ENCODE measurements at regions not wholly inside any gene's neighbourhood (a gene's known extent, or its start where the extent isn't known, plus 50 kb on each side); places are given as distances from the start of the nearest gene placed in this dataset.

DNA sequence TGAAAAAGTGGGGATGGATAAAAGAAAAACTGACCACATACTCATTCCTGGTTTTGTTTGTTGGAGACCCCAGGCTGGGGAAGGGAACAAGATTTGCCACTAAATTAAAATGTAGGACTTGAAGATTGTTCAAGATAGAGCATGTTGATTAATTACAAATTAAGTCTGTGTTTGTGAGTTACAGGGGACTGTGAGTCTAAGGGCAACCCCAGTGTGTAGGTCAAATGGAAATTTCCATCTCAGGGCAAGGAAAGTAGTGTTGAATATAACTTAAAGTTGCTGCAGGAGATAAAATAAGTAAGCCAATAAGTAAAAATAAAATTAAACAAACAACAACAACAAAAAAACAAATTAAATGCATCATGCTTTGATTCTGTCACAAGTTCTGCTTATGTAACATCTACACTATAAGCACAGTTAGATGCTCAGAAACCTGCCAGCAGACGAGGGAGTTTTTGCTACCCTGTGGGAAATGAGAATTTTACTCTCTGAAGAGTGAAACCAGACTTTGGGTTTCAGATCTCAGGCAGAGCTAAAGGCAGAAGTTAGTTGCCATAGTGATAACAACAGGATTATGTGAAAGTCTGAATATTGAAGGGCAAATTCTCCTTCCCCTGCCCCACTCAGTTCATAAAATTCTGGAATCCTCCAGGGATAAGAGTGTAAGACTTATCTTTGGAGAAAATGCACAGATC, 352.3 kb downstream of the GRXCR1 start:
- DNase-seq, result no peak

DNA sequence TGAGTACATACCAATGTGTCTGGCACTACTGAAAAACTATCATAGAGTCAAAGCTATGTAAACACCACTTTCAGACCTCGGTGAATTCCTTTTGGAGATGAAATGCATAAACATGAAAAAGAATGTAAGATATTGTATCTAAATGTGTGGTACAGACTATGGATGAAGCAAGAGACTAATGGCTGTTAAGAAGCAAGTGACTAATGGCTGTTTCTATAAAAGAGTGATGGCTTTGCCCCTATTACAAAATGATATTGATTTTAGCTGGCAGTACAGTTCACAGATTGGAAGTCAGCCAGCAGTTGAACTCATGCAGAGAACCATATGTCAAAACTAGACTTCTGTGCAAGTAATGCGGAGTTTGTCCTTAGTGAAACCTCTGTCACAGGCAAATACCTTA, 359.3 kb downstream of the GRXCR1 start:
- peak; percentile 77 for DNase-seq

DNA sequence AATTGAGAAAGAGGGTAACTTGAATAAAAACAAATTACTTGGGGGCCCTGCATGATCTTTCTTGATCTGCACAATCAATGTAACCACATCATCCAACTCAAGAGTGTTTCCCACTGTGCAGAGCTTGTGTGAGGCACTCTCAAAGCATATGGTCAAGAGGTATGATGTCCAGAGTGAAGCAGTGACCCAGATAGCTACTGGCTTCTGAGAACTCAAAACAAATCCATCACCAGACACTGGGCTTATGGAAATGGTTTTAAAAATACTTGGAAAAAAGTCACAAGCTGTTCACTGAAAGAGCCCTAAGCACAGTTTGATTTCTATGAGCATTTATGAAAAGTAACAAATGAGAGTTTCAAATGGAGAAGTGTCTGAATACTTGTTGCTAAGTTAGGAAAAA, 361.0 kb downstream of the GRXCR1 start:
- DNase-seq, result peak; percentile 59

- no peak for DNase-seq
Measured at GRCh38 chr4:43264730-43265129, 372.2 kb downstream of the GRXCR1 start.

DNA sequence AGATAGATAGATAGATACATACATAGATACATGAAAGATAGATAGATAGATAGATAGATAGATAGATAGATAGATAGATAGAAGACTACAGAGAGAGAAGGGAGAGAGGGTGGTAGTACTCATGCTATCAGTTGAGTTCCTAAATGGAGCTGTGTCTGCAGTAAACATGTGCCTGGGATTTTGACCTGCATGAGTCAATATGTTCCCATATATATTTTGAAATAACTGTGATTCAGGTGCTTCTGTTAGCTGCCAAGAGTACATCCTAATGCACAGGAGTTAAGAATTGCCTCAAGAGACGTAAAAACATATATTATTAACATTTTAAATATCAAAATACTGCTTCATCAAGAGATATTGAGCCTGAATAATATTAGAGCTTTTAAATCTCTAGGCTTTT, 379.4 kb downstream of the GRXCR1 start:
- DNase-seq, result no peak

- no peak for DNase-seq
Measured at GRCh38 chr4:43274376-43274775, 381.9 kb downstream of the GRXCR1 start.

- no peak for DNase-seq
Measured at GRCh38 chr4:43275779-43276178, 383.3 kb downstream of the GRXCR1 start.

GRCh38 chr4:43276321-43276720, 383.8 kb downstream of the GRXCR1 start:
- no peak for DNase-seq

- DNase-seq, result no peak
Measured at GRCh38 chr4:43277003-43277402, 384.5 kb downstream of the GRXCR1 start.

- DNase-seq, result no peak
Measured at GRCh38 chr4:43282534-43282933, 390.0 kb downstream of the GRXCR1 start.

GRCh38 chr4:43286137-43286536, 393.6 kb downstream of the GRXCR1 start:
- no peak for DNase-seq

DNA sequence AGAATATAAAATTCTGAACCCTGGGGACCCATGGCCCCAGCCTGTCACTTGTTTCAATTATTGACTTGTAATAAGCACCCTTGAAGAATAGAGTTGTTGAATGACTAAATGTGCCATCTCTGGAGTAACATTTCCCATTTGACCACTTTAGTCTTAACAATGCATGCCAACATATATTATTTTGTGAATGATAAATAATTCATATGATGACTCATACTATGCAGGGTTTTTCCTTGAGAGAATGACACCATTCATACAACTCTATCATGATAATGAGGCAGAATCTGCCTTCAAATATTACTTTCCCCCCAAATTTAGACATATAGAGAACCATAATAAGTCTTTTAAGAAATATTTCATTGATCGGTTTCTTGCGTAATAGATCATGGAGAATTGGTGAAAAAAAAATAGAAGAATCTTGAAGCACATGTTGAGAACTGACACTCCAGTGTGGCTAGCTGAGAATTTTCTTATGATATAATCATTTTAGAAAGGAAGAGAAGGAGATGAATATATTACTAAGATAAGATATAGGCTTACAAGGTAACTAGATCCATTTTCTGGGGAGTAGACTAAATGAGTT, 404.5 kb downstream of the GRXCR1 start:
- no peak for DNase-seq

- no peak for DNase-seq
Measured at GRCh38 chr4:43316813-43317212, 424.3 kb downstream of the GRXCR1 start.

- DNase-seq, result no peak
Measured at GRCh38 chr4:43325220-43325967, 432.9 kb downstream of the GRXCR1 start.

DNA sequence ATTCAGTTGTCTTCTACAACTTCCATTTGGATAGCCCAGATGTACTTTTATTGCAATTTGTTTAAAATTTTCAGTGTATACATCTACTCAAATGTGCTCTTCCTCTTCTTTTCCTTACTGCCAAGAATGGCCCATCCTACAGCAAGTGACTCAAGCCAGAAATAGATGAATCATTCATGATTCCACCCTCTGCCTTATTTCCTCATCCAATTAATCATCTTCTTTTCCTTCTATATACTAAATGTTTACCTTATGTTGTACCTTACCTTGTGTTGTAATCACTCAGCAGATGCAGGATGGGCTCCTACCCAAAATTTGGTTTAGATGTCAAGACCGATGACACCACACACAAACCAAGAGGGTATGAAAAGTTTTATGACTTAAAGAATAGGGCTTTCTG, 437.8 kb downstream of the GRXCR1 start:
- no peak for DNase-seq

GRCh38 chr4:43331226-43332051, 438.9 kb downstream of the GRXCR1 start:
- no peak for DNase-seq

GRCh38 chr4:43332052-43332425, 439.5 kb downstream of the GRXCR1 start:
- no peak for DNase-seq

DNA sequence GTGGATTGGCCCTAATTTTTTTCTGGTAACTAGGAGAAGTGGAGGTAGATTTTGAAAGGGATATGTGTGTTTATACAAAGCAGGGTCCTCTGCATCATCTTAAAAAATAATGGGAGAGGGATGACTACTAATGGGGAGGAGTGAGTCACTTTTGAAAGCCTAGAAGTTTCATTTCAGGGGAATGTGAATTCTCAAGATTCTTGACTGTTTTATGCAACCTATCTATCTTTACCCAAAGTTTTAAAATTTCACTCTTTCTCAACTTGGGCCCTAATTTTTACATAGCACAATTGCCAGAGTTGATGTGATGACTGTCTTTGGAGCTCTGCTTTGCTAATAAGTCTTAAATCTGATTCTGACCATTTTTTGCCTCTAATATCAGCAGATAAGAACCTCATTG, 445.2 kb downstream of the GRXCR1 start:
- no peak for DNase-seq

GRCh38 chr4:43339435-43339834, 446.9 kb downstream of the GRXCR1 start:
- no peak for DNase-seq

GRCh38 chr4:43341741-43342140, 449.2 kb downstream of the GRXCR1 start:
- DNase-seq, result no peak

DNA sequence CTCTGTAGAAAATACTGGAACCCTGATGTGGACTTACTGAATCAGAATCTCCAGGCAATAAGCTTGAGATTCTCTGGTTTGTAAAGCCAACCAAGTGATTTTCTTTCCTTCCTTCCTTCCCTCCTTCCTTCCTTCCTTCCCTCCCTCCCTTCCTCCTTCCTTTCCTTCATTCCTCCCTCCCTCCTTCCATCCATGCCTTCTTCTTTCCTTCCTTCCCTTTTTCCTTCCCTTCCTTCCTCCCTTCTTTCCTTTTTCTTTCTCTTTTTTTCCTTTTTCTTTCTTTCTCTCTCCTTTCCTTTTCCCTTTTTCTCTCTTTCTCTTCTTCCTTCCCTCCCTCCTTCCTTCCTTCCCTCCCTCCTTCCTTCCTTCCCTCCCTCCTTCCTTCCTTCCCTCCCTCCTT, 450.8 kb downstream of the GRXCR1 start:
- no peak for DNase-seq

DNA sequence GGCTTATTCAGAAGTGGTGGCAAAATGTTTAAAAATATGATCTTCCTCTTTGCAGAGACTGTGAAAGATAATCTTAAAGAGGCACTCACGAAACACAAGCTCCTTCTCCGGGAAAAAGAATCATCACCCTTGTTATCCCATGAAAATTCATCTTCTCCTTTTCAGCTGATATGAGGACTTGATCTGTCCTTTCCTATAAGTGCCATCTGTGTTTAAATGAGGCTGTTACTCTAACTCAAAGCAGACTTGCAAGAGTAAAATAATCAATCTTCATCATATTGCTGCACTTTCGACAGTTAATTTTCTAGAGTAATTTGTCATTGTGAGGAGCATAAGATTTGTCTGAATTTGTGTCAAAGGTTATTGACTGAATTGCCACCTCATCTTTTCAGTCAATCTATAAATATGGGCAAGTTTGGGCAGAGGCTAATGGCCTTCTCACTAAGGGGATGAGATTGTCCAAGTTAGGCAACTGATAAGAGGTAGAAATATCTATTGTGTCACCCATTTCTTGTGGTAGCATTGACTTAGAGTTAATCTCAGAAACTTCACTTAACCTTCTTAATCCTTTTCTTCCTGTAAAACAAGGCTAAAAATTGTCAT, 452.9 kb downstream of the GRXCR1 start:
- no peak for DNase-seq

GRCh38 chr4:43348591-43348990, 456.1 kb downstream of the GRXCR1 start:
- DNase-seq, result no peak
